Prostate gland (tissue), 2 donors: ENCODE measurements at regions not wholly inside any gene's neighbourhood (a gene's known extent, or its start where the extent isn't known, plus 50 kb on each side); places are given as distances from the start of the nearest gene placed in this dataset.

Source experiments
- DNase-seq: peaks from one replicate; pipeline ENCODE4 v3.0.0-alpha.2; 2019; ENCODE audit warnings: low spot score
- H3K27ac ChIP-seq, 2 donors: fragments of 200-600 bp; sonication (generic); 2 replicates each; pipeline ENCODE4 v1.5.1; 2017 to 2019
- H3K27me3 ChIP-seq: fragments of 200-600 bp; sonication (generic); replicated peaks from 2 replicates; pipeline ENCODE4 v1.5.1; 2019; ENCODE audit not compliant: insufficient read depth
- H3K36me3 ChIP-seq, 2 donors: fragments of 200-600 bp; sonication (generic); 1 replicate in 1 of 2; 2 replicates in 1 of 2; pipeline versions ENCODE4 v1.5.1 to v1.8.1; 2017 to 2019
- H3K4me1 ChIP-seq: fragments of 200-600 bp; sonication (generic); replicated peaks from 2 replicates; pipeline ENCODE4 v1.5.1; 2019
- H3K4me3 ChIP-seq, 2 donors: fragments of 200-600 bp; sonication (generic); 2 replicates each; pipeline ENCODE4 v1.5.1; 2017 to 2019
- H3K9me3 ChIP-seq: fragments of 200-600 bp; sonication (generic); 2 replicates; pipeline ENCODE4 v1.5.1; 2017
- POLR2A ChIP-seq: fragments of 450-650 bp; IDR thresholded peaks from one replicate; pipeline ENCODE4 v1.6.1; 2016; ENCODE audit warnings: antibody characterized with exemption, mild to moderate bottlenecking
- POLR2AphosphoS5 ChIP-seq: sonication (generic); formaldehyde crosslinking; IDR thresholded peaks from one replicate; pipeline ENCODE4 v1.6.1; 2017; ENCODE audit warnings: antibody characterized with exemption
- WGBS: methylation state at CpG from one replicate; pipeline ENCODE4 v1.1.5; 2018; 5-methylcytosine and 5-hydroxymethylcytosine counted together
- intact Hi-C: fragments of 100-400 bp; cut with DNase I; formaldehyde crosslinking; loops from one replicate; pipeline ENCODE4 v1.14.2; 2022
- TF ChIP-seq, protein P1 (sequence below), 4 experiments: fragments of 200-600 bp in 2 of 4; fragments of 450-650 bp in 2 of 4; sonication (generic) in 2 of 4; IDR thresholded peaks; 1 replicate in 3 of 4; 2 replicates in 1 of 4; pipeline ENCODE4 v1.5.1; 2016 to 2019; ENCODE audit warnings: antibody characterized with exemption in 4 of 4, mild to moderate bottlenecking in 2 of 4, moderate library complexity in 2 of 4

GRCh38 chr1:147475488-147475887, 65.8 kb upstream of the BCL9 start:
- WGBS = 54% methylated on average over 3 of the region's 3 CpGs
- TF ChIP-seq, protein P1, sequence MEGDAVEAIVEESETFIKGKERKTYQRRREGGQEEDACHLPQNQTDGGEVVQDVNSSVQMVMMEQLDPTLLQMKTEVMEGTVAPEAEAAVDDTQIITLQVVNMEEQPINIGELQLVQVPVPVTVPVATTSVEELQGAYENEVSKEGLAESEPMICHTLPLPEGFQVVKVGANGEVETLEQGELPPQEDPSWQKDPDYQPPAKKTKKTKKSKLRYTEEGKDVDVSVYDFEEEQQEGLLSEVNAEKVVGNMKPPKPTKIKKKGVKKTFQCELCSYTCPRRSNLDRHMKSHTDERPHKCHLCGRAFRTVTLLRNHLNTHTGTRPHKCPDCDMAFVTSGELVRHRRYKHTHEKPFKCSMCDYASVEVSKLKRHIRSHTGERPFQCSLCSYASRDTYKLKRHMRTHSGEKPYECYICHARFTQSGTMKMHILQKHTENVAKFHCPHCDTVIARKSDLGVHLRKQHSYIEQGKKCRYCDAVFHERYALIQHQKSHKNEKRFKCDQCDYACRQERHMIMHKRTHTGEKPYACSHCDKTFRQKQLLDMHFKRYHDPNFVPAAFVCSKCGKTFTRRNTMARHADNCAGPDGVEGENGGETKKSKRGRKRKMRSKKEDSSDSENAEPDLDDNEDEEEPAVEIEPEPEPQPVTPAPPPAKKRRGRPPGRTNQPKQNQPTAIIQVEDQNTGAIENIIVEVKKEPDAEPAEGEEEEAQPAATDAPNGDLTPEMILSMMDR (IDR thresholded peaks at IDR 0.05) = no peak
- no peak for TF ChIP-seq POLR2A
- TF ChIP-seq POLR2AphosphoS5 = no peak
- H3K27ac ChIP-seq = no peak overlapping the region
- intact Hi-C loops = no loop called here
- no peaks in the 10 kb centered on the region for H3K36me3 ChIP-seq
- H3K9me3 ChIP-seq = no peaks in the 10 kb centered on the region
- DNase-seq = no peak
- no peaks in the 10 kb centered on the region for H3K27me3 ChIP-seq
- no peaks in the 10 kb centered on the region for H3K4me1 ChIP-seq
- H3K4me3 ChIP-seq = no peak overlapping the region

DNA sequence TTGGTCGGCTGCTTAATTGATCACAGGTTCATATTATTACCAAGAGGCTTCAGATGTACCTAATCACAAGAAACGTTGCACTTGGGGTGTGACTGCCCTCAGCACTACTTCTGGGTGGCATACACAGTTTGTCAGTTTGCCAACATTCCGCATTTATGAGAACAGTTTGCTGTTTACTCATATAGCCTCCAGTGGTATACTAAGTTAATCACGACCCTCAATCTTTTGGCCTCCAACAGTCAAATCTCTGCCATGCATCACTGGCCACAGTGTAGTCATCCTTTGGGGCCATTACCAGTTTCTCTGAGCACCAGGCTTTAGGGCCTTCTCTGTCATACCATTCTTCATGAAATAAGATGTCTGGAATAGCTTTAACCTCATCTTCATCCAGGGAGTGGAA, 62.8 kb upstream of the BCL9 start:
- no peaks in the 10 kb centered on the region for H3K36me3 ChIP-seq
- H3K4me1 ChIP-seq = no peaks in the 10 kb centered on the region
- no peak for DNase-seq
- no peaks in the 10 kb centered on the region for H3K27me3 ChIP-seq
- H3K9me3 ChIP-seq = no peaks in the 10 kb centered on the region
- no peak overlapping the region for H3K27ac ChIP-seq
- intact Hi-C loops = no loop called here
- 60% methylated on average over 4 of the region's 4 CpGs for WGBS
- no peak overlapping the region for H3K4me3 ChIP-seq
- TF ChIP-seq POLR2A (no peak), POLR2AphosphoS5 (no peak)
- TF ChIP-seq, protein P1 (IDR thresholded peaks at IDR 0.05) = no peak

- intact Hi-C loops = no loop called here
- H3K27me3 ChIP-seq = no peaks in the 10 kb centered on the region
- H3K27ac ChIP-seq = no peak overlapping the region
- no peak for DNase-seq
- TF ChIP-seq POLR2AphosphoS5 = no peak
- WGBS = 82% methylated on average over 3 of the region's 3 CpGs
- no peaks in the 10 kb centered on the region for H3K9me3 ChIP-seq
- no peaks in the 10 kb centered on the region for H3K4me1 ChIP-seq
- H3K4me3 ChIP-seq = no peak overlapping the region
- no peaks in the 10 kb centered on the region for H3K36me3 ChIP-seq
Observed at GRCh38 chr1:147479864-147480564, 61.3 kb upstream of the BCL9 start.

GRCh38 chr1:147480565-147480935, 60.8 kb upstream of the BCL9 start:
- DNase-seq = no peak
- TF ChIP-seq, protein P1 (IDR thresholded peaks at IDR 0.05) = no peak
- TF ChIP-seq POLR2AphosphoS5 (no peak), POLR2A (no peak)
- intact Hi-C loops = no loop called here

GRCh38 chr1:147486876-147487656, 54.2 kb upstream of the BCL9 start:
- 60% methylated on average over 9 of the region's 9 CpGs for WGBS
- no peak for DNase-seq
- intact Hi-C loops = no loop called here
- no peak for TF ChIP-seq POLR2A
- TF ChIP-seq POLR2AphosphoS5 = no peak
- TF ChIP-seq, protein P1 (IDR thresholded peaks at IDR 0.05) = no peak
- H3K4me1 ChIP-seq = no peaks in the 10 kb centered on the region
- H3K4me3 ChIP-seq = no peak overlapping the region
- H3K36me3 ChIP-seq = no peaks in the 10 kb centered on the region
- no peaks in the 10 kb centered on the region for H3K27me3 ChIP-seq
- no peaks in the 10 kb centered on the region for H3K9me3 ChIP-seq
- H3K27ac ChIP-seq = no peak overlapping the region

More at GRCh38 chr1:147480565-147480935, 60.8 kb upstream of the BCL9 start:
- no peak overlapping the region for H3K4me3 ChIP-seq
- 14% methylated on average over 2 of the region's 2 CpGs for WGBS
- no peaks in the 10 kb centered on the region for H3K4me1 ChIP-seq
- no peaks in the 10 kb centered on the region for H3K27me3 ChIP-seq
- H3K36me3 ChIP-seq = no peaks in the 10 kb centered on the region
- no peak overlapping the region for H3K27ac ChIP-seq
- no peaks in the 10 kb centered on the region for H3K9me3 ChIP-seq
